ENCODE measurements at regions not wholly inside any gene's neighbourhood (a gene's known extent, or its start where the extent isn't known, plus 50 kb on each side); places are given as distances from the start of the nearest gene placed in this dataset.

DNA sequence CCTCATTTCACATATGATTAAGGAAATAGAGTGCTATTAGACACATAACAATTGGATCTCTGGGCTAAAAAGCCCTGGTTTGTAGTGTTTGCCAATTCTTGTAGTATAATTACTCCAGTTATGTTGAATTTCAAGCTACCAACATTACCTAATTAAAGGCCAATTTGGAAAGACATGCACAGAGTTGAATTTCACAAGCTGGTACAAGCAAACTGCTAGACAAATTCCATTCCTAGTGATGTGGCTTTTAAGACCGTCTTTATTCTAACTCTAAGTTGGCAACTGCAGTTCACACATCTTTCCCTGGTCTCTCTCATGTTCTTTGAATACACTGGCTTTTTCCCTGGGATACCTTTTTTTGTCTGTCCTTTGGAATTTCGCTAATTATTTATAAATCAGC is 384.1 kb upstream of the CNTNAP2 start:
- WGBS, 4 donors: 48 to 70% (median 54%) methylated on average over 2 of the region's 2 CpGs
- intact Hi-C loops (cut with DNase I): no loop called here
- H3K27ac ChIP-seq: no peak overlapping the region

DNA sequence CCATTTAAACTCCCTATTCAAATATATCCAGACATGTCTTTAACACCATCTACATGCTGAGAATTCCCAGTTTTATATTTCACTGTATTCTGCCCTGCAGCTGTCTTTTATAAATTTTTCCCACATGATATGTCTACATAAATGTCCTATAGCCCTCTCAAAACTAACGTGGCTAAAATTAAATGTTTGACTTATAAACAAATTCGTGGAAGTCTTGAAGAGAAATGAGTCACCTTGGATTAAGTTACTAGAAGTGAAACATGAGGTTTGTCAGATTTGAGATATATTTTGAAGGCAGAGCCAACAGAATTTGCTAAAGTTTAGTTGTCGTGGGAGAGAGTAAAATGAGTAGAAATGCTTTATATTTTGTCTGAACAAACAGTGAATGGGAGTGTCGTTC is 386.9 kb upstream of the CNTNAP2 start:
- WGBS, 4 donors: 51 to 59% (median 53%) methylated on average over 4 of the region's 4 CpGs
- Histone ChIP-seq H3K9me3 (replicated peaks in 1 of 3) (no peaks in the 10 kb centered on the region), H3K4me1 (replicated peaks in 1 of 2) (no peaks in the 10 kb centered on the region), H3K27ac (no peak overlapping the region), H3K4me3 (no peak overlapping the region), H3K36me3 (replicated peaks in 1 of 2) (no peaks in the 10 kb centered on the region), H3K27me3 (no peaks in the 10 kb centered on the region)
- TF ChIP-seq POLR2A (IDR thresholded peaks at IDR 0.05): no peak
- TF ChIP-seq, protein P1, sequence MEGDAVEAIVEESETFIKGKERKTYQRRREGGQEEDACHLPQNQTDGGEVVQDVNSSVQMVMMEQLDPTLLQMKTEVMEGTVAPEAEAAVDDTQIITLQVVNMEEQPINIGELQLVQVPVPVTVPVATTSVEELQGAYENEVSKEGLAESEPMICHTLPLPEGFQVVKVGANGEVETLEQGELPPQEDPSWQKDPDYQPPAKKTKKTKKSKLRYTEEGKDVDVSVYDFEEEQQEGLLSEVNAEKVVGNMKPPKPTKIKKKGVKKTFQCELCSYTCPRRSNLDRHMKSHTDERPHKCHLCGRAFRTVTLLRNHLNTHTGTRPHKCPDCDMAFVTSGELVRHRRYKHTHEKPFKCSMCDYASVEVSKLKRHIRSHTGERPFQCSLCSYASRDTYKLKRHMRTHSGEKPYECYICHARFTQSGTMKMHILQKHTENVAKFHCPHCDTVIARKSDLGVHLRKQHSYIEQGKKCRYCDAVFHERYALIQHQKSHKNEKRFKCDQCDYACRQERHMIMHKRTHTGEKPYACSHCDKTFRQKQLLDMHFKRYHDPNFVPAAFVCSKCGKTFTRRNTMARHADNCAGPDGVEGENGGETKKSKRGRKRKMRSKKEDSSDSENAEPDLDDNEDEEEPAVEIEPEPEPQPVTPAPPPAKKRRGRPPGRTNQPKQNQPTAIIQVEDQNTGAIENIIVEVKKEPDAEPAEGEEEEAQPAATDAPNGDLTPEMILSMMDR (IDR thresholded peaks at IDR 0.05): no peak
- intact Hi-C loops (cut with DNase I): no loop called here
- DNase-seq: no peak

More for the DNA sequence above, 384.1 kb upstream of the CNTNAP2 start:
- H3K36me3 ChIP-seq (replicated peaks in 1 of 2): no peaks in the 10 kb centered on the region
- TF ChIP-seq POLR2A (IDR thresholded peaks at IDR 0.05): no peak
- TF ChIP-seq, protein P1 (IDR thresholded peaks at IDR 0.05): no peak
- no peak overlapping the region for H3K4me3 ChIP-seq
- no peaks in the 10 kb centered on the region for H3K4me1 ChIP-seq (replicated peaks in 1 of 2)
- DNase-seq: no peak
- H3K27me3 ChIP-seq: no peaks in the 10 kb centered on the region
- peaks cover 0 to 5% (median 0%) of the 10 kb centered on the region in 3 donors for H3K9me3 ChIP-seq (replicated peaks in 1 of 3)

DNA sequence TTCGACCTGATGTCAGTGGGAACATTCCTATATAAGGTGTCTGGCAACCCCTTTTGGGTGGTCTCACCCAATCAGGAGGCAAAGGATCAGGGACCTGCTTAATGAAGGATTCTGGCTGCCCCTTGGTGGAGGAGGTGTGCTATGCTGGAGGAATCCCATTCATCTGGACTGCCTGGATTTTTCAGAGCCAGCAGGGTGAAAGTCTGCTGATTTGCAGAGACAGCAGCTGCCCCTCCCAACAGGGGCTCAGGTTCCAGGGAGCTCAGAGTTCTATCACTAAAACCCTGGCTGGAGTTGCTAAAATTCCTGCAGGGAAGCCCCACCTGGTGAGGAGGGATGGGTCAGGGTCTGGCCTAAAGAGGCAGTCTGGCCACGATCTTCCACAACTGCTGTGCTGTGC is 398.5 kb upstream of the CNTNAP2 start:
- no peak overlapping the region for H3K4me3 ChIP-seq
- H3K9me3 ChIP-seq (replicated peaks in 1 of 3): no peaks in the 10 kb centered on the region
- WGBS, 4 donors: 21 to 64% (median 30%) methylated on average over 1 to 2 of the region's 2 CpGs
- intact Hi-C loops (cut with DNase I): no loop called here
- no peaks in the 10 kb centered on the region for H3K4me1 ChIP-seq (replicated peaks in 1 of 2)
- no peaks in the 10 kb centered on the region for H3K27me3 ChIP-seq
- no peak overlapping the region for H3K27ac ChIP-seq
- TF ChIP-seq POLR2A (IDR thresholded peaks at IDR 0.05): no peak
- TF ChIP-seq, protein P1 (IDR thresholded peaks at IDR 0.05): no peak
- no peaks in the 10 kb centered on the region for H3K36me3 ChIP-seq (replicated peaks in 1 of 2)
- DNase-seq: no peak

DNA sequence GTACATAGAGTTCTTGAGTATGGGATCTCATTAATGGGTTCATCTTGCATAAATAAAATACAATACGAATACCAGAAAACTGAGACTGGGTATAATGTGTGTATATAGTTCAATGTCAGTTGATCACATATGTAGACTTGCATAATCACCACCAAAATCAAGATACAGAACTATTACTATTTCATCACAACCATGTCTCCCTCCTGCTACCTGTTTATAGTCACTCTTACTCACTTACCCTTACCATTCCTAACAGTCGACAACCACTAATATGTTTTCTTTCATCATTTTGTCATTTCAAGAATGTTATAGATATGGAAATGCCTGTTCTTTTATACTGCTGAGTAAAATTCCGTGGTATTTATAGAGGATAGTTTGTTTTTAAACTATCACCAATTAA is 416.1 kb upstream of the CNTNAP2 start:
- no peaks in the 10 kb centered on the region for H3K4me1 ChIP-seq (replicated peaks in 1 of 2)
- H3K4me3 ChIP-seq: no peak overlapping the region
- H3K36me3 ChIP-seq (replicated peaks in 1 of 2): no peaks in the 10 kb centered on the region
- no peaks in the 10 kb centered on the region for H3K27me3 ChIP-seq
- no peak for TF ChIP-seq POLR2A (IDR thresholded peaks at IDR 0.05)
- TF ChIP-seq, protein P1 (IDR thresholded peaks at IDR 0.05): no peak
- WGBS, 4 donors: 67 to 74% (median 71%) methylated on average over 3 of the region's 3 CpGs
- no peak for DNase-seq
- H3K27ac ChIP-seq: no peak overlapping the region
- H3K9me3 ChIP-seq (replicated peaks in 1 of 3): peaks cover 0 to 8% (median 0%) of the 10 kb centered on the region in 3 donors
- intact Hi-C loops (cut with DNase I): no loop called here
